Progenitor cell of endocrine pancreas (in vitro differentiated cells): ENCODE measurements at regions not wholly inside any gene's neighbourhood (a gene's known extent, or its start where the extent isn't known, plus 50 kb on each side); places are given as distances from the start of the nearest gene placed in this dataset.

Experiments
- DNase-seq: peaks from one replicate; pipeline ENCODE4 v3.0.0; 2021; ENCODE audit warnings: low spot score; ENCODE audit not compliant: unreplicated experiment
- H3K27ac Mint-ChIP-seq: 2 replicates; pipeline ENCODE4 v1.8.0; 2021; ENCODE audit warnings: mild to moderate bottlenecking, moderate library complexity, mixed read lengths
- H3K27me3 Mint-ChIP-seq: 2 replicates; pipeline ENCODE4 v1.8.0; 2021; ENCODE audit warnings: mixed read lengths
- H3K36me3 Mint-ChIP-seq: 2 replicates; pipeline ENCODE4 v1.8.0; 2022; ENCODE audit warnings: mixed read lengths; ENCODE audit not compliant: insufficient read depth
- H3K4me1 Mint-ChIP-seq: 2 replicates; pipeline ENCODE4 v1.8.0; 2021; ENCODE audit warnings: low read depth, mixed read lengths
- H3K4me3 Mint-ChIP-seq: 2 replicates; pipeline ENCODE4 v1.8.0; 2021; ENCODE audit warnings: low read depth, mild to moderate bottlenecking, moderate library complexity, mixed read lengths
- H3K9me3 Mint-ChIP-seq: 2 replicates; pipeline ENCODE4 v1.8.0; 2021; ENCODE audit warnings: low read depth, mixed read lengths
- TF ChIP-seq, protein P1 (sequence below): fragments of 200-600 bp; sonication (generic); IDR thresholded peaks from one replicate; pipeline ENCODE4 v1.5.0; 2021; ENCODE audit warnings: antibody characterized with exemption, mild to moderate bottlenecking; ENCODE audit not compliant: unreplicated experiment

DNA sequence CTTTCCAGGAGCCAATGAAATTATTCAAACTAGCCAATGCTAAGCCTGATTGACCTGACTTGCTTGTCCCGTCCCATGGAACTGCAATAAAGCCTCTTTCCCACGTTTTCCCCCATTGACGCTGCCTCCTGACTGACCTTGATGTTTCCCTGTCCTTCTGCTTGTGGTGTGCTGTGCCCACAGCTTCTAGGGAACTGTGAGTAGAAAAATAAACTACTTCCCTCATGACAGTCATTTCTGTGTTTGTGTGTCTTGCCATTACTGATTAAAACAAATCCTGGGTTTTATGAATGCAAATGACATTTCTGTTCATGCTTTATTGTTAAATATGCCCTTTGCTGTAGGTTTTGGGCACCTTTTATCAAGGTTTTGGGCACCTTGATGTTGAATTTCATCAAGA is 91.3 kb upstream of the ABI1 start:
- peaks cover 15% of the 10 kb centered on the region for H3K9me3 Mint-ChIP-seq
- DNase-seq: no peak
- H3K36me3 Mint-ChIP-seq: no peaks in the 10 kb centered on the region
- no peak overlapping the region for H3K4me3 Mint-ChIP-seq
- H3K4me1 Mint-ChIP-seq: no peaks in the 10 kb centered on the region
- TF ChIP-seq, protein P1, sequence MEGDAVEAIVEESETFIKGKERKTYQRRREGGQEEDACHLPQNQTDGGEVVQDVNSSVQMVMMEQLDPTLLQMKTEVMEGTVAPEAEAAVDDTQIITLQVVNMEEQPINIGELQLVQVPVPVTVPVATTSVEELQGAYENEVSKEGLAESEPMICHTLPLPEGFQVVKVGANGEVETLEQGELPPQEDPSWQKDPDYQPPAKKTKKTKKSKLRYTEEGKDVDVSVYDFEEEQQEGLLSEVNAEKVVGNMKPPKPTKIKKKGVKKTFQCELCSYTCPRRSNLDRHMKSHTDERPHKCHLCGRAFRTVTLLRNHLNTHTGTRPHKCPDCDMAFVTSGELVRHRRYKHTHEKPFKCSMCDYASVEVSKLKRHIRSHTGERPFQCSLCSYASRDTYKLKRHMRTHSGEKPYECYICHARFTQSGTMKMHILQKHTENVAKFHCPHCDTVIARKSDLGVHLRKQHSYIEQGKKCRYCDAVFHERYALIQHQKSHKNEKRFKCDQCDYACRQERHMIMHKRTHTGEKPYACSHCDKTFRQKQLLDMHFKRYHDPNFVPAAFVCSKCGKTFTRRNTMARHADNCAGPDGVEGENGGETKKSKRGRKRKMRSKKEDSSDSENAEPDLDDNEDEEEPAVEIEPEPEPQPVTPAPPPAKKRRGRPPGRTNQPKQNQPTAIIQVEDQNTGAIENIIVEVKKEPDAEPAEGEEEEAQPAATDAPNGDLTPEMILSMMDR: no peak
- H3K27ac Mint-ChIP-seq: no peak overlapping the region
- no peaks in the 10 kb centered on the region for H3K27me3 Mint-ChIP-seq

DNA sequence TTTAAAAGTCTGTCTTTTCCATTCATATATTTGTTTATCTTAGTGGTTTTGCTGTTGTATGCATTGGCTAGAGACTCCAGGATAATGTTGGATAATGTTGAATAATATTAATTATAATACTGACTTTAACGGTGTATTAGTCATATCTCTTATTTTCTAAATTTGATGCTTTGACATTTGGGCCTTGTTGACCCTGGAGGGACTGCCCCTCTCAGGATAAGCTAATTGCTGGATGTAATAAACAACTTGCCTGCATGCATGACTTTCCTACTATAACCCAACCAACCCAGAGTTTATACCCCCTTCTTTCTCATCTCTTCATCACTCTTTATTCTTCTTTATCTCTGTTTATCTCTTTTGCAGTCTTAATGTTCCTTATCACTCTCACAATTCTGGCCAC is 90.9 kb upstream of the ABI1 start:
- no peak for DNase-seq
- Mint-ChIP-seq H3K27me3 (no peaks in the 10 kb centered on the region), H3K27ac (no peak overlapping the region), H3K9me3 (peaks cover 15% of the 10 kb centered on the region), H3K4me3 (no peak overlapping the region), H3K36me3 (no peaks in the 10 kb centered on the region), H3K4me1 (no peaks in the 10 kb centered on the region)
- TF ChIP-seq, protein P1: no peak

DNA sequence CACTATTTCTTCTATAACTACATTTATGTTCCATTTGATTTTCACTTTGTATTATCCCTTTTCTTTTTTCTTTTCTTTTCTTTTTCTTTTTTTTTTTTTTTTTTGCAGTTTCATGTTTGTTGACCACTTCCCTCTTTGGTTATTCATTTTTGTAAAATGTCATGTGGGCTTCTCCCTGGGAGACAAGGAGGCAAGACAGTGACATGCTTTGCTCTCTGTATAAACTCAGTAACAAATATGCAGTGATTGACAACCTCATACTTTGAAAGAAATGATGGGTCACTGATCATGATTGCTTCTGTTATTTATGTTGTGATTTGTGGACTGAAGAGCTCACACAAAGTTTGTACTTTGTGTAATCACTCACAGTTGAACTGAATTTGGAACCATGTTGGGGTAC is 90.2 kb upstream of the ABI1 start:
- Mint-ChIP-seq H3K27me3 (no peaks in the 10 kb centered on the region), H3K4me3 (no peak overlapping the region), H3K27ac (no peak overlapping the region), H3K4me1 (no peaks in the 10 kb centered on the region), H3K9me3 (peaks cover 15% of the 10 kb centered on the region), H3K36me3 (no peaks in the 10 kb centered on the region)
- TF ChIP-seq, protein P1: no peak
- no peak for DNase-seq

DNA sequence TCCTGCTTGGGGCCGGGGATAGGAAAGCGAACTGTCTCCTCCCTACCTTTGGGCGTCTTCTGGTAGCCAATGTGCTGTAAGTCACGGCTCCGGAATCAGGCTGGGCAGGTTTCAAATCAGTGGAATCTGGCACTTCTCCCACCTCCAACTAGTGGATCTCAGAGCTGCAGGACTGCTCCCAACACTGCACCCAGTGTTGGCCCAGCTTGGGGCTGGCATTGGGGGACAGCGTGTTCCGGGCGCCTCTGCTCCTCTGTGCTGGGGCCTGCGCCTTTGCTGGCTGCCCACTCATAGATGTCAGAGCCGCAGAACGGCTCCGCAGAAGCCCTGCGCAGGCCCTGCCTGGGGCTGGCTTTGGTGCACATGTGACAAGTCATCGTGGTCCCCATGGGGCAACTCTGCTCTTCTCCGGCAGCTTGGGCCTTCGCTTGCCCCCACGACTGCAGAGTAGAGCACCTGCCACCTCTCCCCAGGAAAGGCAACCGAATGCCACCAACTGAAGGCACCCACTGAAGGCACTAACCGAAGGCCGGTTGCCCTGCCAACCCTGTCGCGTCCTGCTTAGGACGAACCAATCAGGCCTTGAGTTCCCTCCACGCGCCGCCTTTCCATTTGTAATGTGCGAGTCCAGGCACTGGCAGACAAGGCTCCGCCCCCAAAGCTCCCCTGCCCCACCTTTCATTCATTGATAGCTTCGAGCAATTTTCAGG is 85.5 kb upstream of the ABI1 start:
- TF ChIP-seq, protein P1: no peak
- Mint-ChIP-seq H3K27ac (no peak overlapping the region), H3K9me3 (peaks cover 13% of the 10 kb centered on the region), H3K4me3 (no peak overlapping the region), H3K36me3 (no peaks in the 10 kb centered on the region), H3K4me1 (no peaks in the 10 kb centered on the region), H3K27me3 (no peaks in the 10 kb centered on the region)
- DNase-seq: no peak

DNA sequence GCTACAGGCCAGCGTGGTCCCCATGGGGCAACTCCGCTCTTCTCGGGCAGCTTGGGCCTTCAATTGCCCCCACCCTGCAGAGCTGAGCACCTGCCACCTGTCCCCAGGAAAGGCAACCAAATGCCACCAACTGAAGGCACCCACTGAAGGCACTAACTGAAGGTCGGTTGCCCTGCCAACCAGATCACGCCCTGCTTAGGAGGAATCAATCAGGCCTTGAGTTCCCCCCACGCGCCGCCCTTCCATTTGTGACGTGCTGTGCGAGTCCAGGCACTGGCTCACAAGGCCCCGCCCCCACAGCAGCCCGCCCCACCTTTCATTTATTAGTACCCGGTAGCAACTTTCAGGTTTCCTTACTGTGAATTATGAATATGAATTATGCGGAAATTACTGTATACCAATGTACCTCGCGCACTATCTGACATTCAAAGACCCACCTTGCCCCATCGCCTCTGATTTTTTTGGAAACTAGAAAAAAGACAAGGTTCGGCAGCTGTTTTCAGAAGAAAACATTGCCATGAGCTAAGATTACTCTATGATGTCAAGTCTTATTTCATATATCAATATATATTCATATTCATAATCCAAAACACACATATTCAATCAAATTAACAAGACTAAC is 83.6 kb upstream of the ABI1 start:
- no peaks in the 10 kb centered on the region for H3K36me3 Mint-ChIP-seq
- H3K4me3 Mint-ChIP-seq: no peak overlapping the region
- H3K9me3 Mint-ChIP-seq: no peaks in the 10 kb centered on the region
- H3K27ac Mint-ChIP-seq: no peak overlapping the region
- no peaks in the 10 kb centered on the region for H3K4me1 Mint-ChIP-seq
- DNase-seq: no peak
- peaks cover 3% of the 10 kb centered on the region for H3K27me3 Mint-ChIP-seq
- TF ChIP-seq, protein P1: no peak
